ENCODE measurements at regions not wholly inside any gene's neighbourhood (a gene's known extent, or its start where the extent isn't known, plus 50 kb on each side); places are given as distances from the start of the nearest gene placed in this dataset.

DNA sequence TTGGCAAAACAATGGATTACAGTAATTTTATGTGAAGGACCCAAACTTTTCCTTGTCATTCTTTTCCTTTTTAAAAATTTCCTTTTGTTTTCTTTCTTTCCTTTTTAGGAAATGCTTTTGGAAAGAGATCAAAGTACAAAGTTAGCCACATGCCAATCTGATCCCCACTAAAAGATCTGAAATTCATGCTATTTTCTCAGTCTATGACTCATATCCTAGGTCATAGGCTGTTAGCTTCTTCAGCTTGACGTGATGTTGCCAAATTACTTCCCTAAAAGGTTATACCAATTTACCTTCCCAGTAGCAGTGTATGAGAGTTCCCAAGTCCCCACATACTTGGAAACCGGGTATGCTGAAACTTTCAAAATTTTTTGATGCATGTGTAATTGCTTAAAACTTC is 355.3 kb downstream of the INSIG2 start:
- no peaks in the 10 kb centered on the region for H3K9me3 ChIP-seq
- H3K4me2 ChIP-seq: no peak overlapping the region
- no peak overlapping the region for H3K9ac ChIP-seq
- CTCF ChIA-PET: no interaction called here
- no peak overlapping the region for H3K27ac ChIP-seq (ENCODE audit: low read depth in 2 of 2, low read length in 1 of 2)
- no peaks in the 10 kb centered on the region for H3F3A ChIP-seq (replicated peaks; ENCODE audit: insufficient read depth)
- H4K20me1 ChIP-seq (ENCODE audit: insufficient read depth): no peaks in the 10 kb centered on the region
- H3K79me2 ChIP-seq (ENCODE audit: insufficient read depth): no peaks in the 10 kb centered on the region
- H3K27me3 ChIP-seq (ENCODE audit: insufficient read depth): no peaks in the 10 kb centered on the region
- H3K9me2 ChIP-seq: no peaks in the 10 kb centered on the region
- POLR2A ChIA-PET: no interaction called here
- H3K4me3 ChIP-seq (ENCODE audit: low read depth in 2 of 2, low read length in 1 of 2): no peak overlapping the region
- TF ChIP-seq, protein P1, sequence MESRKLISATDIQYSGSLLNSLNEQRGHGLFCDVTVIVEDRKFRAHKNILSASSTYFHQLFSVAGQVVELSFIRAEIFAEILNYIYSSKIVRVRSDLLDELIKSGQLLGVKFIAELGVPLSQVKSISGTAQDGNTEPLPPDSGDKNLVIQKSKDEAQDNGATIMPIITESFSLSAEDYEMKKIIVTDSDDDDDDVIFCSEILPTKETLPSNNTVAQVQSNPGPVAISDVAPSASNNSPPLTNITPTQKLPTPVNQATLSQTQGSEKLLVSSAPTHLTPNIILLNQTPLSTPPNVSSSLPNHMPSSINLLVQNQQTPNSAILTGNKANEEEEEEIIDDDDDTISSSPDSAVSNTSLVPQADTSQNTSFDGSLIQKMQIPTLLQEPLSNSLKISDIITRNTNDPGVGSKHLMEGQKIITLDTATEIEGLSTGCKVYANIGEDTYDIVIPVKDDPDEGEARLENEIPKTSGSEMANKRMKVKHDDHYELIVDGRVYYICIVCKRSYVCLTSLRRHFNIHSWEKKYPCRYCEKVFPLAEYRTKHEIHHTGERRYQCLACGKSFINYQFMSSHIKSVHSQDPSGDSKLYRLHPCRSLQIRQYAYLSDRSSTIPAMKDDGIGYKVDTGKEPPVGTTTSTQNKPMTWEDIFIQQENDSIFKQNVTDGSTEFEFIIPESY (IDR thresholded peaks at IDR 0.05; ENCODE audit: borderline replicate concordance, low read depth): no peak
- no peak for TF ChIP-seq GABPA (IDR thresholded peaks at IDR 0.05; ENCODE audit: low read depth)
- no peak for TF ChIP-seq EP300 (IDR thresholded peaks at IDR 0.05; ENCODE audit: borderline replicate concordance in 1 of 2, low read depth in 1 of 2, low read length in 1 of 2)
- no peak for TF ChIP-seq SMC3 (IDR thresholded peaks at IDR 0.05; ENCODE audit: low read depth, low read length)
- H3K4me1 ChIP-seq (ENCODE audit: control insufficient read depth in 1 of 2, insufficient read depth in 2 of 2, low read depth in 1 of 2, low read length in 1 of 2): no peaks in the 10 kb centered on the region
- H3K36me3 ChIP-seq (replicated peaks in 1 of 2; ENCODE audit: control insufficient read depth in 1 of 2, insufficient read depth in 2 of 2, low read length in 1 of 2): peaks cover 0 to 3% of the 10 kb centered on the region in 2 experiments
- WGBS (ENCODE audit: low lambda C conversion rate): 2% methylated on average over 2 of the region's 2 CpGs
- H2AFZ ChIP-seq (ENCODE audit: low read depth): no peak overlapping the region
- no peak for DNase-seq

DNA sequence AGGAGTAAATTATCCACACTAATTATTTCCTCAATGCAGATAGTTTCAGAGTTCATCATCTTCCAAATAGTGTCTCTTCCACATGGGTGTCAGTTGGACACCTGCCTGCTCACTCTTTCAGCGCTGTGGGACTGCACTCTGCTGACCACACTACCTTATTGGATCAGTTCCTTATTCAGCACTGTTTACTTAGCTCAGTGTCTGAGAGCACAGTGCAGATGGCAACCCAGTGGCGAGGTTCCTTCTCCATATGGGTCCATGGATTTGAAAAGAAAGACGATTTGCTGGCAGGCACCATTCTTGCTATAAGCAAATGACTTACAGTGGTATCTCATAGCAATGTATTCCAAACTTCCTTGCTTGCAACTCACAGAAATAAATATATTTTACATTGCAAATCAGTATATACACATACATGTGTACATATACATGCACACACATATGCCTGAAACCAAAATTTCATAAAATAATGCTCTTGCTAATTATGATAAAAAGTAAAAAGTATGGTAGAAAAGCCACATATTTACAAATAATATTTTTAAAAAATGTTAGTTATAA is 354.8 kb downstream of the INSIG2 start:
- no peak for DNase-seq
- WGBS (ENCODE audit: low lambda C conversion rate): 11% methylated on average over 3 of the region's 3 CpGs
- POLR2A ChIA-PET: no interaction called here
- Histone ChIP-seq H3K36me3 (replicated peaks in 1 of 2; ENCODE audit: control insufficient read depth in 1 of 2, insufficient read depth in 2 of 2, low read length in 1 of 2) (peaks cover 0 to 3% of the 10 kb centered on the region in 2 experiments), H3K9ac (no peak overlapping the region), H3K9me3 (no peaks in the 10 kb centered on the region), H3F3A (replicated peaks; ENCODE audit: insufficient read depth) (no peaks in the 10 kb centered on the region), H3K4me2 (no peak overlapping the region), H3K27me3 (ENCODE audit: insufficient read depth) (no peaks in the 10 kb centered on the region), H4K20me1 (ENCODE audit: insufficient read depth) (no peaks in the 10 kb centered on the region), H2AFZ (ENCODE audit: low read depth) (no peak overlapping the region), H3K79me2 (ENCODE audit: insufficient read depth) (no peaks in the 10 kb centered on the region), H3K4me3 (ENCODE audit: low read depth in 2 of 2, low read length in 1 of 2) (no peak overlapping the region), H3K27ac (ENCODE audit: low read depth in 2 of 2, low read length in 1 of 2) (no peak overlapping the region), H3K9me2 (no peaks in the 10 kb centered on the region), H3K4me1 (ENCODE audit: control insufficient read depth in 1 of 2, insufficient read depth in 2 of 2, low read depth in 1 of 2, low read length in 1 of 2) (no peaks in the 10 kb centered on the region)
- CTCF ChIA-PET: no interaction called here
- TF ChIP-seq EP300 (IDR thresholded peaks at IDR 0.05; ENCODE audit: borderline replicate concordance in 1 of 2, low read depth in 1 of 2, low read length in 1 of 2) (no peak), SMC3 (IDR thresholded peaks at IDR 0.05; ENCODE audit: low read depth, low read length) (no peak), RXRA (IDR thresholded peaks at IDR 0.05; ENCODE audit: borderline replicate concordance, low read depth) (no peak), GATA2 (CRISPR knock-in tag; IDR thresholded peaks at IDR 0.05) (no peak), SIN3A (IDR thresholded peaks at IDR 0.05; ENCODE audit: borderline replicate concordance, low read depth, low read length) (no peak), FOSL2 (IDR thresholded peaks at IDR 0.05; ENCODE audit: borderline replicate concordance, low read depth) (no peak), NFIC (IDR thresholded peaks at IDR 0.05; ENCODE audit: borderline replicate concordance) (no peak), FOXJ3 (CRISPR knock-in tag; IDR thresholded peaks at IDR 0.05) (no peak), RCOR1 (IDR thresholded peaks at IDR 0.05; ENCODE audit: low read length) (no peak), GABPA (IDR thresholded peaks at IDR 0.05; ENCODE audit: low read depth) (no peak), NRF1 (IDR thresholded peaks at IDR 0.05; ENCODE audit: low read depth, low read length) (no peak), CTCF (IDR thresholded peaks at IDR 0.05) (no peak), FOXM1 (IDR thresholded peaks at IDR 0.05; ENCODE audit: low read depth) (no peak), YY1 (IDR thresholded peaks at IDR 0.05; ENCODE audit: low read depth) (no peak), PBX3 (IDR thresholded peaks at IDR 0.05) (no peak), MEF2A (IDR thresholded peaks at IDR 0.05; ENCODE audit: borderline replicate concordance, low read depth) (no peak), RAD21 (IDR thresholded peaks at IDR 0.05; ENCODE audit: low read length) (no peak)
- TF ChIP-seq, protein P2, sequence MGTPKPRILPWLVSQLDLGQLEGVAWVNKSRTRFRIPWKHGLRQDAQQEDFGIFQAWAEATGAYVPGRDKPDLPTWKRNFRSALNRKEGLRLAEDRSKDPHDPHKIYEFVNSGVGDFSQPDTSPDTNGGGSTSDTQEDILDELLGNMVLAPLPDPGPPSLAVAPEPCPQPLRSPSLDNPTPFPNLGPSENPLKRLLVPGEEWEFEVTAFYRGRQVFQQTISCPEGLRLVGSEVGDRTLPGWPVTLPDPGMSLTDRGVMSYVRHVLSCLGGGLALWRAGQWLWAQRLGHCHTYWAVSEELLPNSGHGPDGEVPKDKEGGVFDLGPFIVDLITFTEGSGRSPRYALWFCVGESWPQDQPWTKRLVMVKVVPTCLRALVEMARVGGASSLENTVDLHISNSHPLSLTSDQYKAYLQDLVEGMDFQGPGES (IDR thresholded peaks at IDR 0.05; ENCODE audit: low read depth, low read length): no peak
- TF ChIP-seq, protein P1 (IDR thresholded peaks at IDR 0.05; ENCODE audit: borderline replicate concordance, low read depth): no peak
